ENCODE measurements at regions not wholly inside any gene's neighbourhood (a gene's known extent, or its start where the extent isn't known, plus 50 kb on each side); places are given as distances from the start of the nearest gene placed in this dataset.

DNA sequence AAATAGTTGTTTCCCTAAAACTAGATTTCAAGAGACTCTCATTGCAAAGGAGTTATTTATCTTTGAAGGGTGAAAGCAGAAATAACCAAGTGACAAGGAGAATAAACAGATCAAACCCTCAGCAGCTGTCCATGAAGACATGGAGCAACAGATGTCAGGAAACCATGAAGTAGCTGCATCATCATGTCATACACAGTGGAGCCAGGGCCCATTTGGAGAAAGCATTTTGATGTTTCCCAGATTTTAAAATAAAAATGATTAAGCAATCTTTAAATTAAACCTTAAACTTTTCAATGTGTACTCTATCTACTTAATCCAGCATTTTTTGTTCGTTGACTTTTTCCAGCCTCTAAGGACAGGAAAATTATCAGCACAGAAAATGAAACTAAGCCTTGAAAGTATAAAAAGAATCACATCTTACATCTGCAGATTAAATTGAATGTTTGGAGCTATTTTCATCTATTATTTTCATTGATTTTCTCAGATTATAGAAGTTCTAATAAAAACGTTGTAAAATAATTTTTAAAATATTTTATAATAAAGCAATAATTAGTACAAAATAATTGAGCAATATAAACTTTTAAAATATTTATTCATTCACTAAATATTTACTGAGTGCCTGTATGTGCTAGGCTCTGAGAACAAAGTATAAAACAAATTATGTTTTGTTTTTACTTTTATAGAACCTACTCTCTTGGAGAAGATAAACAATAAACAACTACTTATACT lies 860.1 kb downstream of the BCL11A start:
- no peaks in the 10 kb centered on the region for H3K36me3 ChIP-seq
- no peaks in the 10 kb centered on the region for H3K4me1 ChIP-seq
- intact Hi-C loops (cut with DNase I): no loop called here
- TF ChIP-seq, protein P1, sequence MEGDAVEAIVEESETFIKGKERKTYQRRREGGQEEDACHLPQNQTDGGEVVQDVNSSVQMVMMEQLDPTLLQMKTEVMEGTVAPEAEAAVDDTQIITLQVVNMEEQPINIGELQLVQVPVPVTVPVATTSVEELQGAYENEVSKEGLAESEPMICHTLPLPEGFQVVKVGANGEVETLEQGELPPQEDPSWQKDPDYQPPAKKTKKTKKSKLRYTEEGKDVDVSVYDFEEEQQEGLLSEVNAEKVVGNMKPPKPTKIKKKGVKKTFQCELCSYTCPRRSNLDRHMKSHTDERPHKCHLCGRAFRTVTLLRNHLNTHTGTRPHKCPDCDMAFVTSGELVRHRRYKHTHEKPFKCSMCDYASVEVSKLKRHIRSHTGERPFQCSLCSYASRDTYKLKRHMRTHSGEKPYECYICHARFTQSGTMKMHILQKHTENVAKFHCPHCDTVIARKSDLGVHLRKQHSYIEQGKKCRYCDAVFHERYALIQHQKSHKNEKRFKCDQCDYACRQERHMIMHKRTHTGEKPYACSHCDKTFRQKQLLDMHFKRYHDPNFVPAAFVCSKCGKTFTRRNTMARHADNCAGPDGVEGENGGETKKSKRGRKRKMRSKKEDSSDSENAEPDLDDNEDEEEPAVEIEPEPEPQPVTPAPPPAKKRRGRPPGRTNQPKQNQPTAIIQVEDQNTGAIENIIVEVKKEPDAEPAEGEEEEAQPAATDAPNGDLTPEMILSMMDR (IDR thresholded peaks at IDR 0.05): no peak
- no peak for ATAC-seq
- H3K4me3 ChIP-seq: no peak overlapping the region
- no peak for DNase-seq
- peaks cover 7% of the 10 kb centered on the region for H3K9me3 ChIP-seq
- no peaks in the 10 kb centered on the region for H3K27me3 ChIP-seq (ENCODE audit: low read depth)
- H3K27ac ChIP-seq: no peak overlapping the region

- DNase-seq (no peak), ATAC-seq (no peak)
- Histone ChIP-seq H3K36me3 (no peaks in the 10 kb centered on the region), H3K4me3 (no peak overlapping the region), H3K27me3 (ENCODE audit: low read depth) (no peaks in the 10 kb centered on the region), H3K27ac (no peak overlapping the region), H3K4me1 (no peaks in the 10 kb centered on the region), H3K9me3 (peaks cover 7% of the 10 kb centered on the region)
- intact Hi-C loops (cut with DNase I): no loop called here
- TF ChIP-seq, protein P1 (IDR thresholded peaks at IDR 0.05): no peak
These were observed 861.8 kb downstream of the BCL11A start for GRCh38 chr2:59691518-59692190.

- intact Hi-C loops (cut with DNase I): no loop called here
- Histone ChIP-seq H3K4me1 (no peaks in the 10 kb centered on the region), H3K4me3 (no peak overlapping the region), H3K36me3 (no peaks in the 10 kb centered on the region), H3K27me3 (ENCODE audit: low read depth) (no peaks in the 10 kb centered on the region), H3K9me3 (peaks cover 7% of the 10 kb centered on the region), H3K27ac (no peak overlapping the region)
- DNase-seq (no peak), ATAC-seq (no peak)
- TF ChIP-seq, protein P1 (IDR thresholded peaks at IDR 0.05): no peak
These were observed 862.6 kb downstream of the BCL11A start for GRCh38 chr2:59690849-59691248.

- Histone ChIP-seq H3K27me3 (ENCODE audit: low read depth) (no peaks in the 10 kb centered on the region), H3K4me1 (no peaks in the 10 kb centered on the region), H3K9me3 (peaks cover 7% of the 10 kb centered on the region), H3K27ac (no peak overlapping the region), H3K4me3 (no peak overlapping the region), H3K36me3 (no peaks in the 10 kb centered on the region)
- DNase-seq (no peak), ATAC-seq (no peak)
- intact Hi-C loops (cut with DNase I): no loop called here
- TF ChIP-seq, protein P1 (IDR thresholded peaks at IDR 0.05): no peak
These were observed 868.7 kb downstream of the BCL11A start for GRCh38 chr2:59684771-59685166.

DNA sequence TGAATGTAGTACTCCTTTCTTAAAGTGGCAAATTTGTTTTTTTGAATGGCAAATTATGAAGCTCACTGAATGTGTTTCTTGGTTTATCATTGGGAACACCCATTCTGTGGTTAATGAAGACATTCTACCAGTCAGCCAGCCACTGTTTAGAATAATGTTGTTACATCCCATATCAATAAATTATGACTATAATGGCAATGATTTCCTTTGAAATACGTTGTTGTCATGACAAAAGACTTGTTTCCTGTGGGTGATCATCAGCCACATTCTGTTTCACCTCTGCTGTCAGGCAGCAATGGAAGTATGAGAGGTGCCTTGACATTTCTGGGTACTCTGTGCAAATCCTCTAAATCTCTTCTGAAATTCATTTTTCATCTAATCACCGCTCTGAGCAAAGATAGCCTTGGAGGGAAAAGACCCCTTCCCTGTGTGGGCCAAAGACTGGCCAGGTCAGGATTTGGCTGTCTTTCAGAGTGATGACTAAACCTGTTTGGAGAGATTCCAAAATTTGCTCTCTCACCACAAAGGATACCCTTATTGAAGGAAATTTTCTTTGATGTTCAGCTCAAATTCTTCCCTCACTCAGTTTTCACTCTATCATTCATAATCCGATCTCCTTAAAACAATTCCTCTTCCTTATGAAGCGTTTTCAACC lies 869.2 kb downstream of the BCL11A start:
- intact Hi-C loops (cut with DNase I): no loop called here
- H3K9me3 ChIP-seq: peaks cover 7% of the 10 kb centered on the region
- DNase-seq (no peak), ATAC-seq (no peak)
- no peak overlapping the region for H3K4me3 ChIP-seq
- TF ChIP-seq, protein P1 (IDR thresholded peaks at IDR 0.05): no peak
- no peak overlapping the region for H3K27ac ChIP-seq
- H3K4me1 ChIP-seq: no peaks in the 10 kb centered on the region
- no peaks in the 10 kb centered on the region for H3K27me3 ChIP-seq (ENCODE audit: low read depth)
- H3K36me3 ChIP-seq: no peaks in the 10 kb centered on the region
